C4-2B (cell line): ENCODE measurements at regions not wholly inside any gene's neighbourhood (a gene's known extent, or its start where the extent isn't known, plus 50 kb on each side); places are given as distances from the start of the nearest gene placed in this dataset.

ENCODE experiments used
- H3K27ac ChIP-seq: fragments of 450-650 bp; 2 replicates; pipeline ENCODE4 v1.5.1; 2017
- CTCF ChIP-seq: fragments of 450-650 bp; conservative IDR thresholded peaks from 2 replicates; pipeline ENCODE4 v1.5.1; 2017; ENCODE audit warnings: mild to moderate bottlenecking
- ZFX ChIP-seq: fragments of 450-650 bp; IDR thresholded peaks from 2 replicates; pipeline ENCODE4 v1.6.1; 2017

- H3K27ac ChIP-seq: no peak overlapping the region
- TF ChIP-seq ZFX (no peak), CTCF (no peak)
Observed at GRCh38 chr2:204108781-204109295, 172.3 kb downstream of the ICOS start.

GRCh38 chr2:204109681-204110080 lies 173.1 kb downstream of the ICOS start:
- H3K27ac ChIP-seq: peak overlapping the region; percentile 46
- TF ChIP-seq CTCF (no peak), ZFX (no peak)

GRCh38 chr2:204110338-204110741 lies 173.8 kb downstream of the ICOS start:
- TF ChIP-seq CTCF (no peak), ZFX (no peak)
- peak overlapping the region; percentile 46 for H3K27ac ChIP-seq

- TF ChIP-seq CTCF (no peak), ZFX (no peak)
- H3K27ac ChIP-seq: no peak overlapping the region
Observed at GRCh38 chr2:204110751-204111516, 174.4 kb downstream of the ICOS start.

GRCh38 chr2:204112084-204112770 lies 175.7 kb downstream of the ICOS start:
- TF ChIP-seq CTCF (no peak), ZFX (no peak)

GRCh38 chr2:204114295-204115136 lies 178.0 kb downstream of the ICOS start:
- TF ChIP-seq CTCF (no peak), ZFX (no peak)
- H3K27ac ChIP-seq: no peak overlapping the region

More at GRCh38 chr2:204112084-204112770, 175.7 kb downstream of the ICOS start:
- H3K27ac ChIP-seq: no peak overlapping the region
